ENCODE measurements at regions not wholly inside any gene's neighbourhood (a gene's known extent, or its start where the extent isn't known, plus 50 kb on each side); places are given as distances from the start of the nearest gene placed in this dataset.

DNA sequence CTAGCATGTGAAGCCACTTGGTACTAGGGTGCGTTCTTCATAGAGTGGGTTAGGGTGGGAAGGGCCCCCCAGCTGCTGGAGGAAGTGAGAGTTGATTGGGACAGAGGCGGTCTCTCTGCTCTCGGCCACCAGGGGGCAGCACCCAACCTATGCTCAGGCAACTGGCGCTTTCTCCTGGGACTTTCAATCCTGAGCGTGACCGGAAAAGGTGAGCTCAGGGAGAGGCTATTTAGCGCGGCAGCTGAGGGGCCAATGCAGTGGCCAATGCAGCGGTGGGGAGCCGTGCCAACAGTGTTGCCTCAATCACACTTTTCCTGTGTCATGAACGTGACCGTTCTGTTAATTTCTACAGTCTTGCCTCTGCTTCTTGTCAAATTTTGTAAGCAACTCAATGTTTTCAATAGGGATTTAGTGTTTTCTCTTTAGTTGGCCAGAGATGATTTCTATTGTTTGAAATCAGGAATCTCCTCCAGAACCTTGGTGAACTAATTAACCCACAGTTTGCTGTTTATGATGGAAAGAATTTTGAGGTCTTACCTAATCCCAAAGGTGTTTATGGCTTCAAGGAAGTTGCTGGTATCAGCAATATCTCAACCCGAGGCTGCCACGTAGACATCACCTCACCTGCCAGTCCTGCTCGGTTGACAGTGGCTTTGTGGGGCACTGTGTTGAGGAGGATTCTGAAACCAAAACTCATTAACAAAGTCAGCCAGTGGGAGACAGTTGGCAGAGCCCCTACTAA, 67.9 kb upstream of the PDZD8 start:
- TF ChIP-seq, protein P1, sequence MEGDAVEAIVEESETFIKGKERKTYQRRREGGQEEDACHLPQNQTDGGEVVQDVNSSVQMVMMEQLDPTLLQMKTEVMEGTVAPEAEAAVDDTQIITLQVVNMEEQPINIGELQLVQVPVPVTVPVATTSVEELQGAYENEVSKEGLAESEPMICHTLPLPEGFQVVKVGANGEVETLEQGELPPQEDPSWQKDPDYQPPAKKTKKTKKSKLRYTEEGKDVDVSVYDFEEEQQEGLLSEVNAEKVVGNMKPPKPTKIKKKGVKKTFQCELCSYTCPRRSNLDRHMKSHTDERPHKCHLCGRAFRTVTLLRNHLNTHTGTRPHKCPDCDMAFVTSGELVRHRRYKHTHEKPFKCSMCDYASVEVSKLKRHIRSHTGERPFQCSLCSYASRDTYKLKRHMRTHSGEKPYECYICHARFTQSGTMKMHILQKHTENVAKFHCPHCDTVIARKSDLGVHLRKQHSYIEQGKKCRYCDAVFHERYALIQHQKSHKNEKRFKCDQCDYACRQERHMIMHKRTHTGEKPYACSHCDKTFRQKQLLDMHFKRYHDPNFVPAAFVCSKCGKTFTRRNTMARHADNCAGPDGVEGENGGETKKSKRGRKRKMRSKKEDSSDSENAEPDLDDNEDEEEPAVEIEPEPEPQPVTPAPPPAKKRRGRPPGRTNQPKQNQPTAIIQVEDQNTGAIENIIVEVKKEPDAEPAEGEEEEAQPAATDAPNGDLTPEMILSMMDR (IDR thresholded peaks at IDR 0.05): peak; percentile 94

GRCh38 chr10:117442521-117442920, 67.3 kb upstream of the PDZD8 start:
- TF ChIP-seq, protein P1 (IDR thresholded peaks at IDR 0.05): no peak

DNA sequence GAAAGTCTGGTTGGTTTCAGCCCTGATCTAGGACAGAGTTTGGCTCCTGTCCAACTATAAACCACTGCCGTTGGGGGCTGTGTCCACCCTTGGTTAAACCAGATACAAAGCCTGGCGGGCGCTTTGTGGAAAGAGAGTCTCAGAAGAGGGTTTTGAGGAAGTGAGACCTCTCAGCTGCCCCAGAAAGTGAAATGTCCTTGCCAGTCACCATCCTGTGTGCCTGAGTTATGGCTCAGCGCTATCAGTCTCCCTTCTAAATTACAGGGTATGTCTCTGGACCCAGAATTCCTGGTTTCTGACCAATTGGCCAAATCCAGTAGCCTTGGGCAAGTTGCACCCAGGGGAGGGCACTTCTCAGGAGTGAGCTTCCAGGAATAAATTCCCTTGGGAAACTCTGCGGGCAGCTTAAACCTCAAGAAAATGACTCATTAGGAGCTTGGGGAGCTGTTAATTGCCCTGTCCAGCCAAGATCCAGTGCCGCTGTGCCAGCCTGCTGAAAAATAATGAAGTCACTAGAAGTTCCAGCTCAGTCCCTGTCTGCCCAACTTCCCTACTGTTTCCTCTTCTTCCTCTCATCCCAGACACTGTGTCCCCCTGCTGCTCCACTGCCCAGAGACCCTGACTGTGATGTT, 66.7 kb upstream of the PDZD8 start:
- TF ChIP-seq, protein P1 (IDR thresholded peaks at IDR 0.05): no peak

DNA sequence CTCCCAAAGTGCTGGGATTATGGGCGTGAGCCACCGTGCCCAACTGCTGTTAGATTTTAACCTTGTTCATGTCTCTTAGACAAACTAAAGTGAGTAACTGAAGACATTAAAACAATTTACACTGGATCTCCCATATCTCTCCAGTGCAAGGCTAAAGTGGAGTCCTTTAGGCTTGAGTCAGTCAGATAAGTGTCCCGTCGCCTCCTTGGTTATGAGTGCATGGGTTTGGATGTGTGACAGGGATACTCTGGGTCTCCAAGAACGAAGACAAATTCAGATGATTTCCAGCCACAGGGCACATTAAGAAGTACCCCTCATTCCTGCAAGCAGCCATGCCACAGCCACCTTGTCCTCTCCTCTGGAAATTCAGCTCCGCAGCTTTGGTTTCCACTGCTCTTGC, 66.1 kb upstream of the PDZD8 start:
- TF ChIP-seq, protein P1 (IDR thresholded peaks at IDR 0.05): no peak

DNA sequence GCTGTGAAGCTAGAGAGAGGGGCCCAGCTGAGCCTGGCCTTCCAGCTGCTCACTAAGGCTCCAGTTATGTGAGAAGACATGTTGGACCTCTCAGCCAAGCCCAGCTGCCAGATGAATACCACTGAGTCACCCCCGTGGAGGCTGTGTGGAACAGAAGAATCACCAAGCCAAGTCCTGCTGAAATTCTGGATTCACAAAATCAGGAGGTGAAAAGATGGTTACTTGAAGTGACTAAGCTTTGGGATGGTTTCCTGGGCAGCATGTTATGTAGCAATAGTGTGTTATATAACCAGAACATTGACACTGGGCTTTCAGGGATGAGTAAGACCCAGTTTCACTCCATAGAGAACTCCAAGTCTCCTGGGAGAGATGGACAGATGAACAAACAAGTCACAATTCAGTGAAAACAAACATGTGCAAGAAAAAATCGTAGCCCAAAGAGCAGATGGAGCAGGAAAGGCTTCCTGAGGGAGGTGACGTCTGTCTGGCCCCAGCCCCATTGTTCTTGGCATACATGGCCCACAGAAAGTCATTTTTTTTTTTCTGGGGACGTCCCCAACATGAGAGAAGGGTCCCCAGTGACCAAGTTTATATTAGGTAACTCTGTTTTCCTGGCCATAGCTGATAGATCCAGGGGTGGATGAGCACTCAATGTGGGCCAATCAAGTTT, 64.1 kb upstream of the PDZD8 start:
- TF ChIP-seq, protein P1 (IDR thresholded peaks at IDR 0.05): no peak

- TF ChIP-seq, protein P1 (IDR thresholded peaks at IDR 0.05): no peak
These were observed 57.6 kb upstream of the PDZD8 start for GRCh38 chr10:117432866-117433265.

DNA sequence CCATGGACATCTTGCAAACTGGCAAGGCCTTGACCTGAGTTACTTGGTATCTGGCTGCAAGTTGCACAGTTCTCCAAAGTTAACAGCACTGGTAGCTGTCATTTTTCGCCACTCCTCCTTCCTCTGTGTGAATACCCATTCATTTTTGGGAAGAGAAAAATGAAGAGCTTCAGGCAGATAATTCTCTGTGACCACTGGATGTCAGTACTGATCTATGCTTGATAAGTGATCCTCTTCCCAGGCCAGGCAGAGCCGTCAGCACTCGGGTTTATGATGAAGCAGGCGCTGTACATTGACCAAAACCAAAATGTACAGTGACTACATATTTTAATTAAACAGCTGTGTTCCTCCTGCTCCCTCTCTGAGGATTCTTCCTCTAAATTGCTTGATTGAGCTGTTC, 55.9 kb upstream of the PDZD8 start:
- TF ChIP-seq, protein P1 (IDR thresholded peaks at IDR 0.05): no peak; the same call in 1 of the 2 replicates

All from LNCAP (cell line).